ENCODE measurements at regions not wholly inside any gene's neighbourhood (a gene's known extent, or its start where the extent isn't known, plus 50 kb on each side); places are given as distances from the start of the nearest gene placed in this dataset.

GRCh38 chr9:102202126-102202525, 463.7 kb upstream of the GRIN3A start:
- TF ChIP-seq, protein P1, sequence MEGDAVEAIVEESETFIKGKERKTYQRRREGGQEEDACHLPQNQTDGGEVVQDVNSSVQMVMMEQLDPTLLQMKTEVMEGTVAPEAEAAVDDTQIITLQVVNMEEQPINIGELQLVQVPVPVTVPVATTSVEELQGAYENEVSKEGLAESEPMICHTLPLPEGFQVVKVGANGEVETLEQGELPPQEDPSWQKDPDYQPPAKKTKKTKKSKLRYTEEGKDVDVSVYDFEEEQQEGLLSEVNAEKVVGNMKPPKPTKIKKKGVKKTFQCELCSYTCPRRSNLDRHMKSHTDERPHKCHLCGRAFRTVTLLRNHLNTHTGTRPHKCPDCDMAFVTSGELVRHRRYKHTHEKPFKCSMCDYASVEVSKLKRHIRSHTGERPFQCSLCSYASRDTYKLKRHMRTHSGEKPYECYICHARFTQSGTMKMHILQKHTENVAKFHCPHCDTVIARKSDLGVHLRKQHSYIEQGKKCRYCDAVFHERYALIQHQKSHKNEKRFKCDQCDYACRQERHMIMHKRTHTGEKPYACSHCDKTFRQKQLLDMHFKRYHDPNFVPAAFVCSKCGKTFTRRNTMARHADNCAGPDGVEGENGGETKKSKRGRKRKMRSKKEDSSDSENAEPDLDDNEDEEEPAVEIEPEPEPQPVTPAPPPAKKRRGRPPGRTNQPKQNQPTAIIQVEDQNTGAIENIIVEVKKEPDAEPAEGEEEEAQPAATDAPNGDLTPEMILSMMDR (IDR thresholded peaks at IDR 0.05), result no peak
- TF ChIP-seq POLR2A (IDR thresholded peaks at IDR 0.05), result no peak
- TF ChIP-seq EP300 (IDR thresholded peaks at IDR 0.05), result no peak
